ENCODE measurements at regions not wholly inside any gene's neighbourhood (a gene's known extent, or its start where the extent isn't known, plus 50 kb on each side); places are given as distances from the start of the nearest gene placed in this dataset.

GRCh38 chr1:192747943-192748342, 60.9 kb upstream of the RGS2 start:
- intact Hi-C loops (cut with micrococcal nuclease; ENCODE audit: unreplicated experiment) = no loop called here
- H3K79me2 ChIP-seq (ENCODE audit: low read depth) = no peaks in the 10 kb centered on the region
- ChIA-PET POLR2A (ENCODE audit: unreplicated experiment) (no interaction called here), CTCF (no interaction called here)
- H3K4me2 ChIP-seq = no peak overlapping the region
- DNase-seq = peak in 1 of 2 experiments; percentile 83
- no peaks in the 10 kb centered on the region for H4K20me1 ChIP-seq (ENCODE audit: insufficient read depth)
- H3K9me3 ChIP-seq (ENCODE audit: insufficient read depth, low read depth) = peaks cover 5% of the 10 kb centered on the region; the same call in 1 of the 2 replicates
- no peaks in the 10 kb centered on the region for H3K27me3 ChIP-seq (ENCODE audit: insufficient read depth, low read depth)
- no peaks in the 10 kb centered on the region for H3F3A ChIP-seq (ENCODE audit: insufficient read depth, low read depth)
- no peaks in the 10 kb centered on the region for H3K9me2 ChIP-seq (ENCODE audit: insufficient read depth)
- TF ChIP-seq CTCF (conservative IDR thresholded peaks at IDR 0.05) (no peak), EZH2 (IDR thresholded peaks at IDR 0.05; ENCODE audit: low read depth) (no peak)
- no TSS peak for BruUV-seq (replicated peaks)
- H3K36me3 ChIP-seq (ENCODE audit: low read depth) = no peaks in the 10 kb centered on the region
- peak overlapping the region; percentile 54 for H3K27ac ChIP-seq
- peaks cover 19% of the 10 kb centered on the region for H3K4me1 ChIP-seq (replicated peaks; ENCODE audit: insufficient read depth)
- no peak overlapping the region for H3K4me3 ChIP-seq
- H2AFZ ChIP-seq = peak overlapping the region; percentile 66; the same call in 1 of the 2 replicates

- no peaks in the 10 kb centered on the region for H3F3A ChIP-seq (ENCODE audit: insufficient read depth, low read depth)
- H3K4me2 ChIP-seq = no peak overlapping the region
- no peaks in the 10 kb centered on the region for H3K27me3 ChIP-seq (ENCODE audit: insufficient read depth, low read depth)
- DNase-seq = no peak
- CTCF ChIA-PET = no interaction called here
- TF ChIP-seq EZH2 (IDR thresholded peaks at IDR 0.05; ENCODE audit: low read depth) (no peak), CTCF (conservative IDR thresholded peaks at IDR 0.05) (no peak)
- H2AFZ ChIP-seq = peak overlapping the region; percentile 64; the same call in 1 of the 2 replicates
- H3K79me2 ChIP-seq (ENCODE audit: low read depth) = no peaks in the 10 kb centered on the region
- H3K36me3 ChIP-seq (ENCODE audit: low read depth) = no peaks in the 10 kb centered on the region
- intact Hi-C loops (cut with micrococcal nuclease; ENCODE audit: unreplicated experiment) = no loop called here
- BruUV-seq (replicated peaks) = no TSS peak
- H3K4me3 ChIP-seq = no peak overlapping the region
- peaks cover 19% of the 10 kb centered on the region for H3K4me1 ChIP-seq (replicated peaks; ENCODE audit: insufficient read depth)
- POLR2A ChIA-PET (ENCODE audit: unreplicated experiment) = no interaction called here
- H3K9me3 ChIP-seq (ENCODE audit: insufficient read depth, low read depth) = peaks cover 5% of the 10 kb centered on the region; the same call in 1 of the 2 replicates
- H4K20me1 ChIP-seq (ENCODE audit: insufficient read depth) = no peaks in the 10 kb centered on the region
- no peaks in the 10 kb centered on the region for H3K9me2 ChIP-seq (ENCODE audit: insufficient read depth)
- no peak overlapping the region for H3K27ac ChIP-seq
Measured at GRCh38 chr1:192749349-192749748, 59.5 kb upstream of the RGS2 start.

GRCh38 chr1:192751260-192751659, 57.6 kb upstream of the RGS2 start:
- no peak overlapping the region for H3K4me2 ChIP-seq
- BruUV-seq (replicated peaks) = no TSS peak
- H4K20me1 ChIP-seq (ENCODE audit: insufficient read depth) = no peaks in the 10 kb centered on the region
- H2AFZ ChIP-seq = no peak overlapping the region
- H3K36me3 ChIP-seq (ENCODE audit: low read depth) = no peaks in the 10 kb centered on the region
- TF ChIP-seq CTCF (conservative IDR thresholded peaks at IDR 0.05) (no peak), EZH2 (IDR thresholded peaks at IDR 0.05; ENCODE audit: low read depth) (no peak)
- H3K27me3 ChIP-seq (ENCODE audit: insufficient read depth, low read depth) = no peaks in the 10 kb centered on the region
- H3F3A ChIP-seq (ENCODE audit: insufficient read depth, low read depth) = no peaks in the 10 kb centered on the region
- H3K4me1 ChIP-seq (replicated peaks; ENCODE audit: insufficient read depth) = peaks cover 19% of the 10 kb centered on the region
- intact Hi-C loops (cut with micrococcal nuclease; ENCODE audit: unreplicated experiment) = no loop called here
- H3K9me2 ChIP-seq (ENCODE audit: insufficient read depth) = no peaks in the 10 kb centered on the region
- DNase-seq = no peak
- H3K9me3 ChIP-seq (ENCODE audit: insufficient read depth, low read depth) = peaks cover 5% of the 10 kb centered on the region; the same call in 1 of the 2 replicates
- POLR2A ChIA-PET (ENCODE audit: unreplicated experiment) = no interaction called here
- no peak overlapping the region for H3K27ac ChIP-seq
- CTCF ChIA-PET = no interaction called here
- no peaks in the 10 kb centered on the region for H3K79me2 ChIP-seq (ENCODE audit: low read depth)
- H3K4me3 ChIP-seq = no peak overlapping the region

All from PC-9 (cell line).